ENCODE measurements at regions not wholly inside any gene's neighbourhood (a gene's known extent, or its start where the extent isn't known, plus 50 kb on each side); places are given as distances from the start of the nearest gene placed in this dataset.

- no peak for TF ChIP-seq CTCF (conservative IDR thresholded peaks at IDR 0.05; ENCODE audit: low read depth, low read length)
- Histone ChIP-seq H4K20me1 (ENCODE audit: insufficient read depth) (no peaks in the 10 kb centered on the region), H3K4me3 (IDR thresholded peaks at IDR 0.05; ENCODE audit: insufficient read depth, low read depth, low read length) (no peak overlapping the region), H3K27me3 (ENCODE audit: insufficient read depth, low read depth) (no peaks in the 10 kb centered on the region), H3K36me3 (ENCODE audit: insufficient read depth) (no peaks in the 10 kb centered on the region), H3K79me2 (ENCODE audit: insufficient read depth, low read depth) (no peaks in the 10 kb centered on the region), H3K27ac (no peak overlapping the region), H3K9ac (no peak overlapping the region), H3K4me2 (no peak overlapping the region), H2AFZ (ENCODE audit: low read depth) (no peak overlapping the region), H3K4me1 (ENCODE audit: low read depth, poor library complexity, severe bottlenecking) (no peaks in the 10 kb centered on the region)
Observed at GRCh38 chr4:124484008-124484407, 228.5 kb downstream of the ANKRD50 start.

- no peaks in the 10 kb centered on the region for H4K20me1 ChIP-seq (ENCODE audit: insufficient read depth)
- no peak for TF ChIP-seq CTCF (conservative IDR thresholded peaks at IDR 0.05; ENCODE audit: low read depth, low read length)
- no peaks in the 10 kb centered on the region for H3K27me3 ChIP-seq (ENCODE audit: insufficient read depth, low read depth)
- no peak overlapping the region for H3K9ac ChIP-seq
- no peak overlapping the region for H3K4me3 ChIP-seq (IDR thresholded peaks at IDR 0.05; ENCODE audit: insufficient read depth, low read depth, low read length)
- H3K79me2 ChIP-seq (ENCODE audit: insufficient read depth, low read depth): no peaks in the 10 kb centered on the region
- H3K4me2 ChIP-seq: no peak overlapping the region
- no peaks in the 10 kb centered on the region for H3K4me1 ChIP-seq (ENCODE audit: low read depth, poor library complexity, severe bottlenecking)
- no peaks in the 10 kb centered on the region for H3K36me3 ChIP-seq (ENCODE audit: insufficient read depth)
- no peak overlapping the region for H3K27ac ChIP-seq
- H2AFZ ChIP-seq (ENCODE audit: low read depth): no peak overlapping the region
Observed at GRCh38 chr4:124484940-124485339, 227.6 kb downstream of the ANKRD50 start.

- H4K20me1 ChIP-seq (ENCODE audit: insufficient read depth): no peaks in the 10 kb centered on the region
- no peak overlapping the region for H2AFZ ChIP-seq (ENCODE audit: low read depth)
- no peak overlapping the region for H3K9ac ChIP-seq
- no peak overlapping the region for H3K27ac ChIP-seq
- H3K36me3 ChIP-seq (ENCODE audit: insufficient read depth): no peaks in the 10 kb centered on the region
- no peak overlapping the region for H3K4me2 ChIP-seq
- no peak overlapping the region for H3K4me3 ChIP-seq (IDR thresholded peaks at IDR 0.05; ENCODE audit: insufficient read depth, low read depth, low read length)
- no peak for TF ChIP-seq CTCF (conservative IDR thresholded peaks at IDR 0.05; ENCODE audit: low read depth, low read length)
- no peaks in the 10 kb centered on the region for H3K27me3 ChIP-seq (ENCODE audit: insufficient read depth, low read depth)
- no peaks in the 10 kb centered on the region for H3K4me1 ChIP-seq (ENCODE audit: low read depth, poor library complexity, severe bottlenecking)
- H3K79me2 ChIP-seq (ENCODE audit: insufficient read depth, low read depth): no peaks in the 10 kb centered on the region
Observed at GRCh38 chr4:124486423-124486822, 226.1 kb downstream of the ANKRD50 start.

- Histone ChIP-seq H3K9ac (no peak overlapping the region), H4K20me1 (ENCODE audit: insufficient read depth) (no peaks in the 10 kb centered on the region), H3K4me2 (no peak overlapping the region), H3K36me3 (ENCODE audit: insufficient read depth) (no peaks in the 10 kb centered on the region), H3K4me1 (ENCODE audit: low read depth, poor library complexity, severe bottlenecking) (no peaks in the 10 kb centered on the region), H2AFZ (ENCODE audit: low read depth) (no peak overlapping the region), H3K27ac (no peak overlapping the region), H3K79me2 (ENCODE audit: insufficient read depth, low read depth) (no peaks in the 10 kb centered on the region), H3K4me3 (IDR thresholded peaks at IDR 0.05; ENCODE audit: insufficient read depth, low read depth, low read length) (no peak overlapping the region), H3K27me3 (ENCODE audit: insufficient read depth, low read depth) (no peaks in the 10 kb centered on the region)
- TF ChIP-seq CTCF (conservative IDR thresholded peaks at IDR 0.05; ENCODE audit: low read depth, low read length): no peak
Observed at GRCh38 chr4:124487651-124488050, 224.9 kb downstream of the ANKRD50 start.

Data from KMS-11 (cell line).